EH (cell line): ENCODE measurements at regions not wholly inside any gene's neighbourhood (a gene's known extent, or its start where the extent isn't known, plus 50 kb on each side); places are given as distances from the start of the nearest gene placed in this dataset.
"Not testable (repeated sequence)": the region's sequence is repeated elsewhere in the genome, so short reads cannot be mapped to it uniquely, and the experiment has no call there.

Source experiments
- DNase-seq: peaks from one replicate; pipeline ENCODE4 v3.0.0-alpha.2; 2015; ENCODE audit warnings: low read depth

DNA sequence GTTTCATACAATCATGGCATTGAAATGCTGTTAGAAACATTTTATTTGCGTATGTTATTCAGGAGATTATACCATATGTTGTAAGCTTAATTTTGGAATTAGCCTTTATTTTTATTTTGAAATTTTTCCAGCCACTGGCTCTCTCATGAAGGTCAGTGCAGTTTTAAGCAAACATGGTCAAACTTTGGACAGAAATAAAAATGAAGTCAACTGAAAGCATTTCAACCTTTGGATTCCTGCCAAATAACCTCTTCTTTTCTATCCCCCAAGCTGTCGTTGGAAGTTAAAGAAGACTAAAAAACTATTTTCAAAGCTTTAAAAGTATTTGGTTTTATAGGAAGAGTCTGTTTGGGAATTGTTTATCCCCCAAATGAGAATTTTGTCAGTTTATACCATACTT is 846.6 kb downstream of the MCTP2 start:
- DNase-seq = no peak

DNA sequence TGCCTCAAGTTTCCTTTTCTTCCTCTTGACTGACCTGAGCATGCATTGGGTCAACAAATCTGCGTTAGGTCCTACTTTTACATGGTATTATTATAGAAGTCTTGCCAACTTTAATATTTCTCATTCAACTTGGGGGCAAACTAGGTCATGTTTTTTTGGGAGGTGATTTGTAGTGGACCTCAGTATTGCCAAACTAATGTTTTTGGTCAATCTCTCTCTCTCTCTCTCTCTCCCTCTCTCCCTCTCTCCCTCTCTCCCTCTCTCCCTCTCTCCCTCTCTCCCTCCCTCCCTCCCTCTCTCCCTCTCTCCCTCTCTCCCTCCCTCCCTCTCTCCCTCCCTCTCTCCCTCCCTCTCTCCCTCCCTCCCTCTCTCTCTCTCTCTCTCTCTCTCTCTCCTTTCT is 848.9 kb downstream of the MCTP2 start:
- DNase-seq = not testable (repeated sequence)

DNA sequence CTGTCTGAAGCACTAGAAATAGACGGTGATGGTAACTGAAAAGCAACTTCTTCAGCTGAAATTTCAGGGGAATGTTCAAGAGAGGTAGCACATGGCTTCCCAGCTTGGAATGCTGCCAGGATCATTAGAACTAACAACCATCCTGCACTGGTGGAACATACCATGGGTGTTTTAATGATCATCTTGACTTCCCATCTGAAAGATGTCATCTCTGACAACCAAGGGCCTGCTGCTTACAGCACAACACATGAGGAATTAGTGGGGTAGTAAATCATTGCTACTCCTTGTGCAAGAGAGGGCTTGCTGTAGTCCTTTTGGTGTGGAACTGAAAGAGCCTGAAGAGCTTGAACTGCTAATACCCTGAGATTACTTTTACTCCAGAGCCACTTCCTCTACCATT is 853.7 kb downstream of the MCTP2 start:
- peak; percentile 50 for DNase-seq

- peak; percentile 82 for DNase-seq
Measured at GRCh38 chr15:95086531-95087252, 855.3 kb downstream of the MCTP2 start.

DNA sequence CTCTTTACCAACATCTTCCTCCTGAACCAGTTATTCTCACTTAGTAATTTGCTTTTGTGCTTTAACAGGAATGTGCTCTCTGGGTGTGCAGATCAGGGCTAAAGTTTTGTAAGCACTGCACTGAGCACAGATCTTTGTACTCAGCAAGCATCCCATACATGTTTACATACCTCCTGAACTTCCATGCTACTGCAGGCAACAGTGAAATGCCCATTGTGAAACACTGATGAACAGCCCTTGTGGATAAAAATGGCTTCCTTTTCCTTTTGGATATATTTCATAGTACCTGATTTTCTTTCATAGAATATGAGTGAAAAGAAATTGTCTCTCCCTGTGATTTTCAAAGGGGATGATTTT is 855.9 kb downstream of the MCTP2 start:
- peak; percentile 29 for DNase-seq

GRCh38 chr15:95091444-95091843 is 860.1 kb downstream of the MCTP2 start:
- no peak for DNase-seq

DNA sequence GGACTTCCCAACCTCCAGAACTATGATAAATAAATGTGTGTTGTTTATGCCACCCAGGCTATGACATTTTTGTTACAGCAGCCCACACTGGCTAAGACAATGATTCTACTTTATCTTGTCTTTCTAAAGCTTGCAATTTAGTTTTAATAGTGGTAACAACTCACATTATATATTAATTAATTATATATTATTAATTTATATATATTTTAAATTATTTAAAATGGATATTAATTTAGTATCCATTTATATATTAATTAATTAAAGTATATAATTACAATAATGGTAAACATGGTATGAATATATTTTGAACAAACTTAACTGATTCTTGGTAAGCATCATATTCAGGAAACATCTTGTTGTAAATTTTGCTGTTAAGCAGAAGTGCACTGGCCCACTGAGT is 863.9 kb downstream of the MCTP2 start:
- DNase-seq = no peak

GRCh38 chr15:95096651-95097050 is 865.3 kb downstream of the MCTP2 start:
- no peak for DNase-seq

GRCh38 chr15:95097361-95097760 is 866.0 kb downstream of the MCTP2 start:
- no peak for DNase-seq

DNA sequence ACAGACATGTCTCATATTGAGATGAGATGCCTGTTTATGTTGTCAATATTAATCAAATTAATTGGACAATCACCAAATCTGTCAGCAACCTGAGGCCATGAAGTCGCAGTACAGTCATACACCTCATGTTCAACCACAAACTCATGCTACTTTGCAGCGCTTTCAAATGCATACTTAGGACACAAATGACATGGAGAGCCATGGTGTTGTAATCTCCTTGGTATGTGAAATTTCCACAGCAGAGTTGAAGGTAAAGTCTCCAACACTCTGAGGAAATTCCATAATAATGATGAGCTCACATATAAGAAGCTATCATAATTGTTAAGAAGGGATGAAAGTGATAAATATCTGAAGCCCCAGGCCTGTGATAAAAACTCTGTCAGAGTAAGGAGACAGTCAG is 873.9 kb downstream of the MCTP2 start:
- DNase-seq = peak; percentile 73

DNA sequence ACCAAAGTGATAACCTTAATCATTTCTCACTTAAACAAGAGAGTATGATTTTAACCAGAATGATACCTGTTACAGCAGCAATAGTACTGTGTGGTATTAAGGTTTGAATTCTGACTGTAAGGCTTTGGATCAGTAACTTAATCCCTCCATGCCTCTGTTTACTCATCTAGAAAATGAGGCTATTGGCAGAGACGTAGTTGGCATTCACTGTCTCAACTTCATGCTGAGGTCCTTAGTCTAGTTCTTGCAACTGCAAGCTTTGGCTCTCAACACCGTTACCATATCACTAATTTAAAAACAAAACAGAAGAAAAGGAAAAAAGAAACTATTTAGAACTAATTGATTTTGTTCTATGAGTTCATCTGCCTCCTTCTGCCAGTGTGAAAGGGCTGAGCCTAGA is 875.4 kb downstream of the MCTP2 start:
- no peak for DNase-seq

DNA sequence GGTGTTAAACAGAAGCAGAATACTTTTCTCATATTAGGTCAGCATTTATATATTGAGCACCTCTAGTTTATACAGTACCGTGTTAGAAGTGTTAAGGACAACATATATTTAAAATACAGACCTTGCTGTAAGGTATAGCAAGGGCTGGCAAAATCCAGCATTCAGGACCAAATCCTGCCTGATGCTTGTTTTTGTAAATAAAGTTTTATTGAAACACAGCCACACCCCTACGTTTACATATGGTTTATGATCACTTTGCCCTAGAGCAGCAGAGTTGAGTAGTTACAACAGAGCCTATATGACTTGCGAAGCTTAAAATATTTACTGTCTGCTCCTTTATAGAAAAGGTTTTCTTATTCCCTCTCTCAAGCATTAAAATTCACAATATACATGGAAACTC is 877.3 kb downstream of the MCTP2 start:
- no peak for DNase-seq

DNA sequence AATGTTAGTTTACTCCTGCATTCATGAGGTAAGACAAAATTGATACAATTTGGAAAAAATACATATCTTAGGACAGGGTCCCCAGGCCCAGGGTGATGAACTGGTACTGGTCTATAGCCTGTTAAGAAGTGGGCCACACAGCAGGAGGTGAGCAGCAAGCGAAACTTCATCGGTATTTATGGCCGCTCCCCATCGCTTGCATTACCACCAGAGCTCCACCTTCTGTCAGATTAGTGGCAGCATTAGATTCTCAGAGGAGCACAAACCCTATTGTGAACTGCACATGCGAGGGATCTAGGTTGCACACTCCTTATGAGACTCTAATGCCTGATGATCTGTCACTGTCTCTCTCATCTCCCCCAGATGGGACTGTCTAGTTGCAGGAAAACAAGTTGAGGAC is 880.6 kb downstream of the MCTP2 start:
- DNase-seq = no peak

DNA sequence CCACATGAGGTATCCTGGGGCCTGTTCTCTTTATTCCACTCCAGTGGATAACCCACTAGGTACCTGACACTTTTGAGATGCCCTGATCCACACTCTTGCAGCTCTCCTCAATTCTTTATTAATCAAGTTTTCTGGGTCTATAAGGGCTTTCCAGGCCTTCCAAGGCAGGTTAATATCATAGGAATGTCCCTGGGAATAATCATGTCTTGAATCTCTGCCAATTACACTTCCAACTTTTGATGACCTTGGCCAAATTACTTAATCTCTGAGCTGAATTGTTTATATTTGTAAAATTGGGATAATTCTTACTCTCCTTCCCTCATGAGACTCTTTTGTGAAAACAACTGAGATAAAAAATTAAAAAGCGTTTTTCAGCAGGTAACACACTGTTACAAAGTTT is 881.7 kb downstream of the MCTP2 start:
- DNase-seq = peak; percentile 13

GRCh38 chr15:95119041-95119610 is 887.8 kb downstream of the MCTP2 start:
- DNase-seq = no peak

DNA sequence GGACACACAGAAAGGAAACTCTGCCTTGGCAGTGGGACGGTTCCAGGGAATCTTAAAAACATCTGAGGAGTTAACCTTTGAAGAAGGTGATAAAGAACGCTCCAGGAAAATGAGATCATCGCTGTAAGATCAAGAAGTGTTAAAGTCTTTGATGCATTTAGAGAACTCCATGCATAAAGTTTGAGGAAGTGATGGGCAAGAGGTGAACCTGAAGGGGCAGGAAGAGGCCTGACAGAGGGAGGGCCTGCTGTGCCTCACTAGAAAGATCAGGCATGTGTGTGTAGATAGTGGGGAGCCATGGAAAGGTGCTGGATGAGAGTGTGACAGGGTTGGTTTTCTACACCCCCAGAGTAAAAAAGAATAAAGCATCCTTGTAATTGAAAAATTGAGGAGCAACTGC is 889.2 kb downstream of the MCTP2 start:
- no peak for DNase-seq

DNA sequence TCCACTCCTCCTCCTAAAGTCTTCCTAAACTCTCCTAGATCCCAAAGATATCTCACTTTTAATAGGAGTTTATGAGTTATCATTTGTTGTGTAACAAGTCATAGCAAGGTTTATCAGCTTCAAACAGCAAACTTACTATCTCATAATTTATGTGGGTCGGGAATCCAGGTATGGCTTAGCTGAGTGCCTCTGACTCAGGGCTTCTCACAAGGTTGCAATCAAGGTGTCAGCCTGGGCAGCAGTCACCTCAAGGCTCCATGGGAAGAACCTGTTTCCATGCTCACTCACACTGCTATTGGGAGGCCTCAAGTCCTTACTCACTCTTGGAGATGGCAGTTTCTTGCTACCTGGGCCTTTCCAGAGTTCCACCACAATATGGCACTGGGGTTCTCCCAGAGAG is 889.8 kb downstream of the MCTP2 start:
- DNase-seq = no peak

- no peak for DNase-seq
Measured at GRCh38 chr15:95125803-95126202, 894.4 kb downstream of the MCTP2 start.

GRCh38 chr15:95127356-95127755 is 896.0 kb downstream of the MCTP2 start:
- DNase-seq = peak; percentile 57

GRCh38 chr15:95129574-95129973 is 898.2 kb downstream of the MCTP2 start:
- peak; percentile 55 for DNase-seq

DNA sequence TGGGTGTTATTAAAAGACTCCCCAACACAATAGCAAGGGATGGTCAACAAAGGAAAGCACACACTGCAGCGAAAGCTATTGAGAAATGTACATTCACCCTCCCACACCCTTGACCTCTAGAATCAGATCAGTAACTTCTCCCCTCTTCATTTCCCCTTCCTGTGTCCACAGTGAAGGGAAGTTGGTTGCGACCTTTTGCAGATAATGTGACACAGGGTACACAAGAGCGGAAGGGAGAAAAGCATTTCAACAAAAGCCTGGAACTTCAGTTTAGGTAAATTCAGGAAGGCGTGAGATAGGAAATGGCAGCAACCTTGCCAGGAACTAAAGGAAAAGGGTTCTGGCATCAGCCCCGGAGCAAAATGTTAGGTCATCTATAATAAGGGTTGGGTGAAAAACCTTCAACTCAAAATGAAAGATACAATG is 899.8 kb downstream of the MCTP2 start:
- DNase-seq = no peak

- DNase-seq = peak; percentile 93
Measured at GRCh38 chr15:95132774-95133173, 901.4 kb downstream of the MCTP2 start.

- peak; percentile 70 for DNase-seq
Measured at GRCh38 chr15:95134431-95135110, 903.2 kb downstream of the MCTP2 start.
